ENCODE measurements at regions not wholly inside any gene's neighbourhood (a gene's known extent, or its start where the extent isn't known, plus 50 kb on each side); places are given as distances from the start of the nearest gene placed in this dataset.

DNA sequence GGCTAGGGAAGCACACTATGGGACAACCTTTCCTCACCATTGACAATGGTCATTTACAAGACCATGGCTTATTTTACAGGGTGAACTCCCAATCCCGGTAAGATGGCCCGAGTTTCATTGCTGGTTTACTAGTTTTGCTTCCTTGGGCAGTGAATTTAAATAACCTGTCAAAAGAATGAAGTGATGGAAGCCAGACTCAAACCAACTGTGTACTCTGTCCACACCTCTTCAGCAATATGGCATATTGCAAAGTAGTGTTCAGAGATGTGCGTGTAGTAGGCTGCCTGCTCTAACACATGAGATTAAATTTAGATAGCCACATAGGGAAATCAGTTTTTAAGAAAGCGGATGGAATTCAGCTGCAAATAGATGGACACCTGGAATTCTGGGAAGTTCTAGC is 58.4 kb upstream of the USPL1 start:
- Histone ChIP-seq H3K9me3 (no peaks in the 10 kb centered on the region), H3K27ac (ENCODE audit: low read depth in 2 of 2, low read length in 1 of 2) (no peak overlapping the region), H3K27me3 (ENCODE audit: insufficient read depth) (no peaks in the 10 kb centered on the region), H3K4me2 (no peak overlapping the region), H3K36me3 (replicated peaks in 1 of 2; ENCODE audit: control insufficient read depth in 1 of 2, insufficient read depth in 2 of 2, low read length in 1 of 2) (no peaks in the 10 kb centered on the region), H3K4me1 (ENCODE audit: control insufficient read depth in 1 of 2, insufficient read depth in 2 of 2, low read depth in 1 of 2, low read length in 1 of 2) (no peaks in the 10 kb centered on the region), H3F3A (replicated peaks; ENCODE audit: insufficient read depth) (no peaks in the 10 kb centered on the region), H3K9me2 (no peaks in the 10 kb centered on the region), H4K20me1 (ENCODE audit: insufficient read depth) (no peaks in the 10 kb centered on the region), H3K9ac (no peak overlapping the region), H2AFZ (ENCODE audit: low read depth) (no peak overlapping the region), H3K79me2 (ENCODE audit: insufficient read depth) (no peaks in the 10 kb centered on the region), H3K4me3 (ENCODE audit: low read depth in 2 of 2, low read length in 1 of 2) (no peak overlapping the region)
- CTCF ChIA-PET, result no interaction called here
- 99% methylated on average over 4 of the region's 4 CpGs for WGBS (ENCODE audit: low lambda C conversion rate)
- TF ChIP-seq EZH2phosphoT487 (IDR thresholded peaks at IDR 0.05; ENCODE audit: borderline replicate concordance, low read depth), result no peak
- TF ChIP-seq, protein P1, sequence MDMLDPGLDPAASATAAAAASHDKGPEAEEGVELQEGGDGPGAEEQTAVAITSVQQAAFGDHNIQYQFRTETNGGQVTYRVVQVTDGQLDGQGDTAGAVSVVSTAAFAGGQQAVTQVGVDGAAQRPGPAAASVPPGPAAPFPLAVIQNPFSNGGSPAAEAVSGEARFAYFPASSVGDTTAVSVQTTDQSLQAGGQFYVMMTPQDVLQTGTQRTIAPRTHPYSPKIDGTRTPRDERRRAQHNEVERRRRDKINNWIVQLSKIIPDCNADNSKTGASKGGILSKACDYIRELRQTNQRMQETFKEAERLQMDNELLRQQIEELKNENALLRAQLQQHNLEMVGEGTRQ (IDR thresholded peaks at IDR 0.05; ENCODE audit: borderline replicate concordance, low read depth, low read length), result no peak
- TF ChIP-seq CHD2 (IDR thresholded peaks at IDR 0.05; ENCODE audit: low read length, partially characterized antibody), result no peak
- no peak for TF ChIP-seq GABPA (IDR thresholded peaks at IDR 0.05; ENCODE audit: low read depth)
- no peak for TF ChIP-seq POLR2AphosphoS5 (IDR thresholded peaks at IDR 0.05; ENCODE audit: low read depth, low read length)
- TF ChIP-seq NFIC (IDR thresholded peaks at IDR 0.05; ENCODE audit: borderline replicate concordance), result no peak
- no peak for TF ChIP-seq RAD21 (IDR thresholded peaks at IDR 0.05; ENCODE audit: low read length)
- TF ChIP-seq MXI1 (IDR thresholded peaks at IDR 0.05; ENCODE audit: low read depth, low read length), result no peak
- TF ChIP-seq, protein P2, sequence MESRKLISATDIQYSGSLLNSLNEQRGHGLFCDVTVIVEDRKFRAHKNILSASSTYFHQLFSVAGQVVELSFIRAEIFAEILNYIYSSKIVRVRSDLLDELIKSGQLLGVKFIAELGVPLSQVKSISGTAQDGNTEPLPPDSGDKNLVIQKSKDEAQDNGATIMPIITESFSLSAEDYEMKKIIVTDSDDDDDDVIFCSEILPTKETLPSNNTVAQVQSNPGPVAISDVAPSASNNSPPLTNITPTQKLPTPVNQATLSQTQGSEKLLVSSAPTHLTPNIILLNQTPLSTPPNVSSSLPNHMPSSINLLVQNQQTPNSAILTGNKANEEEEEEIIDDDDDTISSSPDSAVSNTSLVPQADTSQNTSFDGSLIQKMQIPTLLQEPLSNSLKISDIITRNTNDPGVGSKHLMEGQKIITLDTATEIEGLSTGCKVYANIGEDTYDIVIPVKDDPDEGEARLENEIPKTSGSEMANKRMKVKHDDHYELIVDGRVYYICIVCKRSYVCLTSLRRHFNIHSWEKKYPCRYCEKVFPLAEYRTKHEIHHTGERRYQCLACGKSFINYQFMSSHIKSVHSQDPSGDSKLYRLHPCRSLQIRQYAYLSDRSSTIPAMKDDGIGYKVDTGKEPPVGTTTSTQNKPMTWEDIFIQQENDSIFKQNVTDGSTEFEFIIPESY (IDR thresholded peaks at IDR 0.05; ENCODE audit: borderline replicate concordance, low read depth), result no peak
- TF ChIP-seq MEF2A (IDR thresholded peaks at IDR 0.05; ENCODE audit: borderline replicate concordance, low read depth), result no peak
- TF ChIP-seq TEAD4 (IDR thresholded peaks at IDR 0.05; ENCODE audit: borderline replicate concordance, insufficient read depth), result no peak
- TF ChIP-seq, protein P3, sequence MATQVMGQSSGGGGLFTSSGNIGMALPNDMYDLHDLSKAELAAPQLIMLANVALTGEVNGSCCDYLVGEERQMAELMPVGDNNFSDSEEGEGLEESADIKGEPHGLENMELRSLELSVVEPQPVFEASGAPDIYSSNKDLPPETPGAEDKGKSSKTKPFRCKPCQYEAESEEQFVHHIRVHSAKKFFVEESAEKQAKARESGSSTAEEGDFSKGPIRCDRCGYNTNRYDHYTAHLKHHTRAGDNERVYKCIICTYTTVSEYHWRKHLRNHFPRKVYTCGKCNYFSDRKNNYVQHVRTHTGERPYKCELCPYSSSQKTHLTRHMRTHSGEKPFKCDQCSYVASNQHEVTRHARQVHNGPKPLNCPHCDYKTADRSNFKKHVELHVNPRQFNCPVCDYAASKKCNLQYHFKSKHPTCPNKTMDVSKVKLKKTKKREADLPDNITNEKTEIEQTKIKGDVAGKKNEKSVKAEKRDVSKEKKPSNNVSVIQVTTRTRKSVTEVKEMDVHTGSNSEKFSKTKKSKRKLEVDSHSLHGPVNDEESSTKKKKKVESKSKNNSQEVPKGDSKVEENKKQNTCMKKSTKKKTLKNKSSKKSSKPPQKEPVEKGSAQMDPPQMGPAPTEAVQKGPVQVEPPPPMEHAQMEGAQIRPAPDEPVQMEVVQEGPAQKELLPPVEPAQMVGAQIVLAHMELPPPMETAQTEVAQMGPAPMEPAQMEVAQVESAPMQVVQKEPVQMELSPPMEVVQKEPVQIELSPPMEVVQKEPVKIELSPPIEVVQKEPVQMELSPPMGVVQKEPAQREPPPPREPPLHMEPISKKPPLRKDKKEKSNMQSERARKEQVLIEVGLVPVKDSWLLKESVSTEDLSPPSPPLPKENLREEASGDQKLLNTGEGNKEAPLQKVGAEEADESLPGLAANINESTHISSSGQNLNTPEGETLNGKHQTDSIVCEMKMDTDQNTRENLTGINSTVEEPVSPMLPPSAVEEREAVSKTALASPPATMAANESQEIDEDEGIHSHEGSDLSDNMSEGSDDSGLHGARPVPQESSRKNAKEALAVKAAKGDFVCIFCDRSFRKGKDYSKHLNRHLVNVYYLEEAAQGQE (IDR thresholded peaks at IDR 0.05; ENCODE audit: low read depth, low read length), result no peak
- no peak for TF ChIP-seq FOSL2 (IDR thresholded peaks at IDR 0.05; ENCODE audit: borderline replicate concordance, low read depth)
- no peak for DNase-seq
- POLR2A ChIA-PET, result no interaction called here
